ENCODE measurements at regions not wholly inside any gene's neighbourhood (a gene's known extent, or its start where the extent isn't known, plus 50 kb on each side); places are given as distances from the start of the nearest gene placed in this dataset.

GRCh38 chr3:106488331-106488730 is 619.5 kb upstream of the CBLB start:
- no peak overlapping the region for H3K4me3 ChIP-seq (ENCODE audit: severe bottlenecking)
- H3K27me3 ChIP-seq (ENCODE audit: insufficient read depth, poor library complexity, severe bottlenecking): no peaks in the 10 kb centered on the region
- no peaks in the 10 kb centered on the region for H3K4me1 ChIP-seq (ENCODE audit: insufficient read depth, poor library complexity, severe bottlenecking)
- TF ChIP-seq CTCF (IDR thresholded peaks at IDR 0.05; ENCODE audit: poor library complexity, severe bottlenecking): no peak
- DNase-seq (ENCODE audit: low spot score) (no peak), ATAC-seq (ENCODE audit: low read depth) (no peak)
- no peak overlapping the region for H3K27ac ChIP-seq (ENCODE audit: poor library complexity, severe bottlenecking)
- H3K36me3 ChIP-seq (ENCODE audit: low read depth): no peaks in the 10 kb centered on the region
- no peaks in the 10 kb centered on the region for H3K9me3 ChIP-seq (ENCODE audit: severe bottlenecking)

GRCh38 chr3:106491796-106492195 is 623.0 kb upstream of the CBLB start:
- Histone ChIP-seq H3K9me3 (ENCODE audit: severe bottlenecking) (no peaks in the 10 kb centered on the region), H3K27me3 (ENCODE audit: insufficient read depth, poor library complexity, severe bottlenecking) (no peaks in the 10 kb centered on the region), H3K4me1 (ENCODE audit: insufficient read depth, poor library complexity, severe bottlenecking) (no peaks in the 10 kb centered on the region), H3K27ac (ENCODE audit: poor library complexity, severe bottlenecking) (no peak overlapping the region), H3K36me3 (ENCODE audit: low read depth) (no peaks in the 10 kb centered on the region), H3K4me3 (ENCODE audit: severe bottlenecking) (no peak overlapping the region)
- DNase-seq (ENCODE audit: low spot score) (no peak), ATAC-seq (ENCODE audit: low read depth) (no peak)
- TF ChIP-seq CTCF (IDR thresholded peaks at IDR 0.05; ENCODE audit: poor library complexity, severe bottlenecking): no peak

GRCh38 chr3:106508331-106508893 is 639.6 kb upstream of the CBLB start:
- DNase-seq (ENCODE audit: low spot score) (no peak), ATAC-seq (ENCODE audit: low read depth) (peak; percentile 44; the same call in 2 of the 3 replicates)
- H3K9me3 ChIP-seq (ENCODE audit: severe bottlenecking): no peaks in the 10 kb centered on the region
- H3K27me3 ChIP-seq (ENCODE audit: insufficient read depth, poor library complexity, severe bottlenecking): no peaks in the 10 kb centered on the region
- H3K27ac ChIP-seq (ENCODE audit: poor library complexity, severe bottlenecking): no peak overlapping the region
- no peak overlapping the region for H3K4me3 ChIP-seq (ENCODE audit: severe bottlenecking)
- no peaks in the 10 kb centered on the region for H3K36me3 ChIP-seq (ENCODE audit: low read depth)
- TF ChIP-seq CTCF (IDR thresholded peaks at IDR 0.05; ENCODE audit: poor library complexity, severe bottlenecking): no peak
- peaks cover 14% of the 10 kb centered on the region for H3K4me1 ChIP-seq (ENCODE audit: insufficient read depth, poor library complexity, severe bottlenecking)

- no peaks in the 10 kb centered on the region for H3K9me3 ChIP-seq (ENCODE audit: severe bottlenecking)
- no peaks in the 10 kb centered on the region for H3K36me3 ChIP-seq (ENCODE audit: low read depth)
- peaks cover 14% of the 10 kb centered on the region for H3K4me1 ChIP-seq (ENCODE audit: insufficient read depth, poor library complexity, severe bottlenecking)
- H3K4me3 ChIP-seq (ENCODE audit: severe bottlenecking): no peak overlapping the region
- H3K27me3 ChIP-seq (ENCODE audit: insufficient read depth, poor library complexity, severe bottlenecking): no peaks in the 10 kb centered on the region
- no peak for TF ChIP-seq CTCF (IDR thresholded peaks at IDR 0.05; ENCODE audit: poor library complexity, severe bottlenecking)
- no peak overlapping the region for H3K27ac ChIP-seq (ENCODE audit: poor library complexity, severe bottlenecking)
- no peak for ATAC-seq (ENCODE audit: low read depth)
- DNase-seq (ENCODE audit: low spot score): no peak
Observed at GRCh38 chr3:106510206-106510605, 641.4 kb upstream of the CBLB start.

GRCh38 chr3:106512846-106513245 is 644.0 kb upstream of the CBLB start:
- ATAC-seq (ENCODE audit: low read depth) (no peak), DNase-seq (ENCODE audit: low spot score) (no peak)
- Histone ChIP-seq H3K4me1 (ENCODE audit: insufficient read depth, poor library complexity, severe bottlenecking) (peaks cover 14% of the 10 kb centered on the region), H3K27ac (ENCODE audit: poor library complexity, severe bottlenecking) (no peak overlapping the region), H3K27me3 (ENCODE audit: insufficient read depth, poor library complexity, severe bottlenecking) (no peaks in the 10 kb centered on the region), H3K4me3 (ENCODE audit: severe bottlenecking) (no peak overlapping the region), H3K36me3 (ENCODE audit: low read depth) (no peaks in the 10 kb centered on the region), H3K9me3 (ENCODE audit: severe bottlenecking) (no peaks in the 10 kb centered on the region)
- no peak for TF ChIP-seq CTCF (IDR thresholded peaks at IDR 0.05; ENCODE audit: poor library complexity, severe bottlenecking)
